ENCODE measurements at regions not wholly inside any gene's neighbourhood (a gene's known extent, or its start where the extent isn't known, plus 50 kb on each side); places are given as distances from the start of the nearest gene placed in this dataset.

DNA sequence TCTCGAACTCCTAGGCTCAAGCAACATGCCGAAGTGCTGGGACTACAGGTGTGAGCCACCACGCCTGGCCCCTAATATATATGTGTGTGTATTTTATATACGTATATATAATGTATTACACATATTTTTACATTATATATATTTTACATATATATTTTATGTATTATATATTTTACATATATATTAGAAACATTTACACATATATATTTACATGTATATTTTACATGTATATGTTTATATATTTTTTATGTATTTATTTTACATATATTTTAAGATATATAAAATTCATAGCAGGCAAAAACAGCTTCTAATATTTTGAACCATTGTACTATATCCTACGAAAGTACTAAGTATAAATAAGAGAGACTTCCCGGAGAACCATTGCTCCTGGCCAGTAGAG, 455.1 kb downstream of the XYLT1 start:
- Histone ChIP-seq H3K36me3 (no peaks in the 10 kb centered on the region), H3K9me3 (peaks cover 0 to 18% (median 0%) of the 10 kb centered on the region in 4 donors), H3K4me3 (no peak overlapping the region), H3K27me3 (no peaks in the 10 kb centered on the region), H3K4me1 (peaks cover 0 to 4% (median 0%) of the 10 kb centered on the region in 4 donors), H3K27ac (no peak overlapping the region)
- no peak for DNase-seq (ENCODE audit: low spot score in 2 of 2)
- 93% methylated on average over 6 of the region's 6 CpGs for WGBS, 2 donors
- no peak for TF ChIP-seq CTCF (IDR thresholded peaks at IDR 0.05)
- TF ChIP-seq EP300 (IDR thresholded peaks at IDR 0.05) = no peak
- no peak for TF ChIP-seq POLR2A (IDR thresholded peaks at IDR 0.05)

DNA sequence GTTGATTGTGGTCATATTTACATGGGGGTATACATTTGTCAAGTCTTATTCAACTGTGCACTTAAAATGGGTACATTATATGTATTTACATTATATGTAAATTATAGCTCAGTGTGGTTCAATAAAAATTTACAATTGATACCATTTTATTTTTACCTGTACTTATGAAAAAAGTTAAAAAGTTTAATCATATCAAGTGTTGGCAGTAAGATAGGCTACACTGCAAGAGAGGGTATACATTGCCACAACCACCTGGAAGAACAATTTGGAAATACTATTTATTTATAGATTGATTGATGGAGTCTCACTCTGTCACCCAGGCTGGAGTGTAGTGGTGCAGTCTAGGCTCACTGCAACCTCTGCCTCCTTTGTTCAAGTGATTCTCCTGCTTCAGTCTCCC, 453.3 kb downstream of the XYLT1 start:
- H3K9me3 ChIP-seq = peaks cover 0 to 15% (median 0%) of the 10 kb centered on the region in 4 donors
- no peak for DNase-seq (ENCODE audit: low spot score in 2 of 2)
- peaks cover 0 to 4% (median 0%) of the 10 kb centered on the region in 4 donors for H3K4me1 ChIP-seq
- no peaks in the 10 kb centered on the region for H3K36me3 ChIP-seq
- H3K27ac ChIP-seq = no peak overlapping the region
- H3K27me3 ChIP-seq = no peaks in the 10 kb centered on the region
- TF ChIP-seq POLR2A (IDR thresholded peaks at IDR 0.05) (no peak), CTCF (IDR thresholded peaks at IDR 0.05) (no peak), EP300 (IDR thresholded peaks at IDR 0.05) (no peak)
- no peak overlapping the region for H3K4me3 ChIP-seq

- Histone ChIP-seq H3K36me3 (no peaks in the 10 kb centered on the region), H3K4me3 (no peak overlapping the region), H3K9me3 (peaks cover 0 to 15% (median 0%) of the 10 kb centered on the region in 4 donors), H3K4me1 (peaks cover 0 to 3% (median 0%) of the 10 kb centered on the region in 4 donors), H3K27me3 (no peaks in the 10 kb centered on the region), H3K27ac (no peak overlapping the region)
- no peak for DNase-seq (ENCODE audit: low spot score in 2 of 2)
- WGBS, 2 donors = 13 to 27% methylated on average over 4 of the region's 4 CpGs
- TF ChIP-seq CTCF (IDR thresholded peaks at IDR 0.05) = no peak
- TF ChIP-seq EP300 (IDR thresholded peaks at IDR 0.05) = no peak
- no peak for TF ChIP-seq POLR2A (IDR thresholded peaks at IDR 0.05)
These were observed 452.2 kb downstream of the XYLT1 start for GRCh38 chr16:17018585-17018939.

DNA sequence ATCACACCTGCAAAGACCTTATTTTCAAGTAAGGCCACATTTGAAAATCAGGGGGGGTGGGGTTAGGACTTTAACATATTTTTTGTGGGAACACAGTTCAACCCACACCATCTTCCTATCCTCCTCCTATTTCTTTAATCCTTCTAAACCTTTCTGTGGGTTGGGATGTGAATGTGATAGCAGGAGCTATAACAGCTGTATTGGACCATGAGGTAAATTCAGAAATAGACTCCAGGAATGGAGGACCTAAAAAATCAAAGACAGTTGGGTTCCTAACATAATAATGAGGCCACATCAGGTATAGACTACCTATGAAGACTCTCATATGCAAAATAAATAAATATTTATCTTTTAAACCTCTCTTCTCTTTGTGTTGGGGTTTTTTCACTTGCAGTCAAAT, 451.4 kb downstream of the XYLT1 start:
- H3K27ac ChIP-seq = no peak overlapping the region
- H3K4me3 ChIP-seq = no peak overlapping the region
- TF ChIP-seq EP300 (IDR thresholded peaks at IDR 0.05) = no peak
- TF ChIP-seq CTCF (IDR thresholded peaks at IDR 0.05) = no peak
- no peak for TF ChIP-seq POLR2A (IDR thresholded peaks at IDR 0.05)

DNA sequence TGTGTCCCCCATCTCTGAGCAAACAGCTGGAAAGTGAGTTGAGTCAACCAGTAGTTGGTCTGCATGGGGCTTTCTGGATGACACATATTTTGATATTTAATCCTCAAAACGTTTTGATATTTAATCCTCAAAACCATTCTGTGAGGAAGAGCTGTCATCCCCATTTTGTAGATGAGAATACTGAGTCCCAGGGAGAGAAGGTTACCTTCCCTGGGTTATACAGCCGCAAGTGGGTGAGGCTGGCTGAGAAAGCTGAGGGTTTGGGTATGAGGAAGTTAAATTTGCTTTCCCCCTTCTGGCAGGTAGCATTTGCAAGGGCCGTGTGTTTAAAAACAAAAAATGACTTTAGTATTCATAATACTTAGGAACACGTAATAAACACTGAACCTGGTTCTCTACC, 447.2 kb downstream of the XYLT1 start:
- Histone ChIP-seq H3K4me1 (peaks cover 0 to 6% (median 0%) of the 10 kb centered on the region in 4 donors), H3K9me3 (no peaks in the 10 kb centered on the region), H3K36me3 (no peaks in the 10 kb centered on the region), H3K27ac (no peak overlapping the region), H3K4me3 (no peak overlapping the region), H3K27me3 (no peaks in the 10 kb centered on the region)
- no peak for TF ChIP-seq EP300 (IDR thresholded peaks at IDR 0.05)
- TF ChIP-seq POLR2A (IDR thresholded peaks at IDR 0.05) = no peak
- no peak for TF ChIP-seq CTCF (IDR thresholded peaks at IDR 0.05)
- DNase-seq (ENCODE audit: low spot score in 2 of 2) = no peak
- WGBS, 2 donors = 69 to 76% methylated on average over 4 of the region's 4 CpGs

More for the DNA sequence above, 451.4 kb downstream of the XYLT1 start:
- no peak for DNase-seq (ENCODE audit: low spot score in 2 of 2)
- Histone ChIP-seq H3K36me3 (no peaks in the 10 kb centered on the region), H3K27me3 (no peaks in the 10 kb centered on the region), H3K4me1 (no peaks in the 10 kb centered on the region), H3K9me3 (peaks cover 0 to 15% (median 0%) of the 10 kb centered on the region in 4 donors)
